SK-N-SH treated with all-trans-retinoic acid at 6 μM for 48 hours (cell line): ENCODE measurements at regions not wholly inside any gene's neighbourhood (a gene's known extent, or its start where the extent isn't known, plus 50 kb on each side); places are given as distances from the start of the nearest gene placed in this dataset.

Experiments used
- ARNTL ChIP-seq: fragments of 450-650 bp; formaldehyde crosslinking; IDR thresholded peaks from 2 replicates; pipeline ENCODE4 v1.5.0; 2020; ENCODE audit warnings: low read depth, mild to moderate bottlenecking, moderate library complexity, borderline replicate concordance
- BACH2 ChIP-seq: fragments of 250-450 bp; sonication (Bioruptor Pico); IDR thresholded peaks from 2 replicates; pipeline ENCODE4 v1.9.0; 2021; ENCODE audit warnings: mild to moderate bottlenecking, borderline replicate concordance
- OSR1 ChIP-seq: fragments of 250-450 bp; sonication (Bioruptor Pico); IDR thresholded peaks from 2 replicates; pipeline ENCODE4 v1.8.0; 2022; ENCODE audit warnings: moderate library complexity, mild to moderate bottlenecking, inconsistent platforms
- RARB ChIP-seq: fragments of 250-450 bp; sonication (Bioruptor Pico); IDR thresholded peaks from 2 replicates; pipeline ENCODE4 v1.8.0; 2021; ENCODE audit warnings: mild to moderate bottlenecking, moderate library complexity
- TOX ChIP-seq: fragments of 250-450 bp; sonication (Bioruptor Pico); IDR thresholded peaks from 2 replicates; pipeline ENCODE4 v1.8.0; 2021; ENCODE audit warnings: mild to moderate bottlenecking, moderate library complexity, borderline replicate concordance
- ZFP3 ChIP-seq: fragments of 250-450 bp; sonication (Bioruptor Pico); IDR thresholded peaks from 2 replicates; pipeline ENCODE4 v1.5.0; 2020; ENCODE audit warnings: mild to moderate bottlenecking, moderate library complexity
- ZNF8 ChIP-seq: fragments of 450-650 bp; formaldehyde crosslinking; IDR thresholded peaks from 2 replicates; pipeline ENCODE4 v1.5.0; 2020; ENCODE audit warnings: mild to moderate bottlenecking, moderate library complexity

DNA sequence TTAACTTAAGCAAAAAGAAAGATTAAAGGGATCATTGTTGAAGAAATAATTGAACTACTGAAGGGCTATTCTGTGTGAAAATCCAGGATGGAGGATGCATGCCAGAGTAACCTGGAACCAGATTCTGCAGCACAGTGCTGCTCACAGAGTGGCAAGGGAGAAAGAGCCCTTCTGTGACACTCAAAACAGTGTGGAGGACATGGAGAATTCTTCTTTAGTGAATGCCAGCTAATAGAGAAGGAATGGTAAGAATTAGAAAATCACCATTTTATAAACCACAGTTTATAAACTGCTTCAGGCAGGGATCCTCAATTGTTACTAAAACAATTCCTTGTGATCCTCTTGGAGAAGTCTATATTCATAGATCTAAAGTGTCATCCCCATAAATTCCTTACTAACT, 70.4 kb upstream of the ARHGEF26 start:
- TF ChIP-seq RARB (CRISPR knock-in tag) (no peak), BACH2 (CRISPR knock-in tag) (no peak), ARNTL (no peak), ZNF8 (CRISPR knock-in tag) (no peak), OSR1 (CRISPR knock-in tag) (no peak), ZFP3 (CRISPR knock-in tag) (no peak), TOX (CRISPR knock-in tag) (no peak)
